D341Med (cell line): ENCODE measurements at regions not wholly inside any gene's neighbourhood (a gene's known extent, or its start where the extent isn't known, plus 50 kb on each side); places are given as distances from the start of the nearest gene placed in this dataset.

Experiments used
- DNase-seq: peaks from one replicate; pipeline ENCODE4 v3.0.0; 2012; ENCODE audit warnings: low spot score

- no peak for DNase-seq
Measured at GRCh38 chr12:78698747-78699146, 165.8 kb upstream of the SYT1 start.

- DNase-seq: no peak
Measured at GRCh38 chr12:78700565-78700964, 164.0 kb upstream of the SYT1 start.

- no peak for DNase-seq
Measured at GRCh38 chr12:78703820-78704525, 160.6 kb upstream of the SYT1 start.

- no peak for DNase-seq
Measured at GRCh38 chr12:78711954-78712353, 152.6 kb upstream of the SYT1 start.

GRCh38 chr12:78712834-78713481, 151.6 kb upstream of the SYT1 start:
- no peak for DNase-seq

- DNase-seq: no peak
Measured at GRCh38 chr12:78719721-78720120, 144.9 kb upstream of the SYT1 start.

GRCh38 chr12:78721906-78722305, 142.7 kb upstream of the SYT1 start:
- no peak for DNase-seq

GRCh38 chr12:78725033-78725432, 139.5 kb upstream of the SYT1 start:
- DNase-seq: no peak

GRCh38 chr12:78725951-78726580, 138.5 kb upstream of the SYT1 start:
- DNase-seq: no peak

GRCh38 chr12:78726854-78727253, 137.7 kb upstream of the SYT1 start:
- DNase-seq: no peak

GRCh38 chr12:78732481-78732880, 132.1 kb upstream of the SYT1 start:
- DNase-seq: no peak

- DNase-seq: no peak
Measured at GRCh38 chr12:78739653-78740052, 124.9 kb upstream of the SYT1 start.

- no peak for DNase-seq
Measured at GRCh38 chr12:78746001-78746400, 118.6 kb upstream of the SYT1 start.

GRCh38 chr12:78753058-78753457, 111.5 kb upstream of the SYT1 start:
- no peak for DNase-seq

GRCh38 chr12:78756936-78757335, 107.6 kb upstream of the SYT1 start:
- no peak for DNase-seq

- DNase-seq: no peak
Measured at GRCh38 chr12:78759367-78759766, 105.2 kb upstream of the SYT1 start.

GRCh38 chr12:78760906-78761305, 103.7 kb upstream of the SYT1 start:
- no peak for DNase-seq

- DNase-seq: no peak
Measured at GRCh38 chr12:78764913-78765312, 99.7 kb upstream of the SYT1 start.

GRCh38 chr12:78767264-78767981, 97.2 kb upstream of the SYT1 start:
- no peak for DNase-seq

GRCh38 chr12:78778339-78778738, 86.2 kb upstream of the SYT1 start:
- DNase-seq: no peak

- DNase-seq: no peak
Measured at GRCh38 chr12:78787576-78787975, 77.0 kb upstream of the SYT1 start.

GRCh38 chr12:78790148-78790547, 74.4 kb upstream of the SYT1 start:
- DNase-seq: no peak
